ENCODE measurements at regions not wholly inside any gene's neighbourhood (a gene's known extent, or its start where the extent isn't known, plus 50 kb on each side); places are given as distances from the start of the nearest gene placed in this dataset.

DNA sequence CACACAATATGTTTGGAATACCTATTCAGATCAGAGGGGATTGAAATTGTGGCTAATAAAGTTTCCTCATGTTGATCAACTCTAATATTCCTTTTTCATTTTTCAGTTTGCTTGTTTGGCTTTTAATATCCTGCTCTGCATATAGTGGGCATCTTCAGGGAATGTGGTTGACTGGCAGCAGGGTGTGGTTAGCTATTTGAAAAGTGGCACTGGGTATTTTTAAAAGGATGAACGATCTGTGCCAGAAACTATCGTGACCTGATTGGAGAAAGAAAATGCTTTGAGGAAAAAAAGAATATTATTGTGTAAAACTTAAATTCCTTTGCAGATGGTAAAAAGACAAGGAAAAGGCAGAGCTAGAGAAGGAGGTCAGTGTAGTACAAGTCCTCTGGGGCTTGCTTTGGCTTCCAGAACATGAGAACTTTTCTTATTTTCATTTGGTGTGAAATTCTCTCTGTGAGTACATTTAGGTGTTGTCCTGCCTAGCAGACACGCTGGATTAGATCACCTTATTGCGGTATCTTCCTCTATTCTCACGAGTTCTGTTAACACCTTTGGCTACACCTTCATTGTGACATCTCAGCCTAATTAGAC lies 329.7 kb upstream of the SNX7 start:
- DNase-seq (ENCODE audit: low read depth in 2 of 2) = no peak

GRCh38 chr1:98331243-98331642 lies 330.3 kb upstream of the SNX7 start:
- no peak for DNase-seq (ENCODE audit: low read depth in 2 of 2)

DNA sequence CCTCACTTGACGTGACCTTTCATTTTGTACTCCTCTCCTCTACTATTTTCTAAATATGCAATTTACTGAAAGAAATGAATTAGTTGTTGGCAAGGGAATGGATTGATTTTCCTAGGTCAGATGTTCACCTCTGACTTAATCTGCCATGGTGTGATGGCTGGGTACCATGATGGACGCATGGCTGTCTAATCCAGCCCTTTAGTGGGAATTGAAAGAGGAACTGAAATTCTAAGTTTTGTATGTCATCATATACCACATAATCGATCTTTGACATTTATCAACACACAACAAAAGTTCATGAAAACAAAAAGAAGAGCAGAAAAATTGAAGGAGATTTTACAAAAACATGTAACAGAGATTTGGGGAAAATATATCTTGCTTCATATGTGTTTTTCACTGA lies 331.3 kb upstream of the SNX7 start:
- DNase-seq (ENCODE audit: low read depth in 2 of 2) = no peak

DNA sequence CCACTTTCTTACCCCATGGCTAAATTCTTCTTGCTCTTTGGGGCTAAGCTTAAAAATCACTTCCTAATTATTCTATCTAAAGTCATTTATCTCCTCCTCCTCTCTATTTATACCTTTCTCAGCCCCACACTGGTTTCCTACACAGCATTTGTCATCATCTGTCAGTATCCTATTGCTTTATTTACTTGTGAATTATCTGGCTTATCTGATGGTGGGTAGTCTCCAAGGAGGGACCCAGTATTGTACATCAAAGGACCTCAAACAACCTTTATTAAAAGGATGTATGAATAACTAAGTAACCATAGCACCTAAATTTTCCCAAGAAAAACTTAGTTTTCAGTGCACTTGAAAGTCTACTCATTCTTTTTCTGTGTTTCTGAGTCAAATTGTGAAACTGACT lies 332.7 kb upstream of the SNX7 start:
- no peak for DNase-seq (ENCODE audit: low read depth in 2 of 2)

GRCh38 chr1:98327220-98327861 lies 334.2 kb upstream of the SNX7 start:
- no peak for DNase-seq (ENCODE audit: low read depth in 2 of 2)

DNA sequence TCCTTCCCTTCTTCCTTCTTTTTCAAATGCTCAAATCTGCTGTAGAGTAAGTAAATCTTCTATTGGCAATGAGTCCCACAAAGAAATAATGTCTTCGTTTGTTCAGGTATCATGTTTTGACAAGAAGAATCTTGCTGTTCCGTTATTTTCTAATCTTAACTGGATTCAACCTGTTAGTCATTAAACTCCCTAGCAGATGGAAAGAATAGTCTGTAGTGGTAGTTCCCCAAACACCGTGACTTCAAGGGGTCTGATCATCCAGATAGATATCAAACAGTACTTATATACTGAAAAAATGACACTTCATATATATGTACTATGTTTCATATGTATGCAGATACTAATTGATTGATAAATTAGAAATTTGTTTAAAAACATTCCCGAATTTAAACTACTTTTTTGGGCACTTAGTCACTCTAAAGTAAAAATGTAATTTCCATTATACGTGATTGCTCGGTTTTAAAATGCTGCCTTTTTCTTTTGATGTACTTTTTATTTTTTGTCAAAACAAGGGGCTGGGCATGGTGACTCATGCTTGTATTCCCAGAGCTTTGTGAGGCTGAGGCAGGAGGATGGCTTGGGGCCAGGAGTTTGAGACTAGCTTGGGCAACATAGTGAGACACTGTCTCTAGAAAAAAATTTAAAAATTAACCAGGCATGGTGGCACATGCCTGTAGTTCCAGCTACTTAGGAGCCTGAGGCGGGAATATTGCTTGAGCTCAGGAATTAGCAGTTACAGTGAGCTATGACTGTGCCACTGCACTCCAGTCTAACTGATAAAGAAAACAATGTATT lies 335.7 kb upstream of the SNX7 start:
- DNase-seq (ENCODE audit: low read depth in 2 of 2) = no peak

- DNase-seq (ENCODE audit: low read depth in 2 of 2) = peak; percentile 0 to 1
Observed at GRCh38 chr1:98323906-98324358, 337.6 kb upstream of the SNX7 start.

DNA sequence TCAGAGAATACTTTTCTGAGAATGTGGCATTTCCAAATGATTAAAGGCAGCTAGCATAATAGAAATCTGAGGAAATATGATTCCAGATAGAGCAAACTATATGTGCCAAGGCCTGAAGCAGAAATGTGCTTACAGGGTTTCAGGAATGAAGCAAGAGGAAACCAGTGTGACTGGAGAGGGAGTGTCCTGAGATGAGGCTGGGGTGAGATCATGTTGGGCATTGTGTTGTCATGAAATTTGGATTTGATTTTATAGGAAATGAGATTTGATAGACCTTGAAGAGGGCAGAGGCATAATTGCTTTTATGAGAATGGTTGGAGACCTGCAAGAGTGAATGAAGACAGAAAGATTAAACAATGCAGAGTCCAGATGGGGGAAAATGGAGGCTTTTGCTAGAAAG lies 338.1 kb upstream of the SNX7 start:
- DNase-seq (ENCODE audit: low read depth in 2 of 2) = no peak

GRCh38 chr1:98322966-98323365 lies 338.6 kb upstream of the SNX7 start:
- no peak for DNase-seq (ENCODE audit: low read depth in 2 of 2)

DNA sequence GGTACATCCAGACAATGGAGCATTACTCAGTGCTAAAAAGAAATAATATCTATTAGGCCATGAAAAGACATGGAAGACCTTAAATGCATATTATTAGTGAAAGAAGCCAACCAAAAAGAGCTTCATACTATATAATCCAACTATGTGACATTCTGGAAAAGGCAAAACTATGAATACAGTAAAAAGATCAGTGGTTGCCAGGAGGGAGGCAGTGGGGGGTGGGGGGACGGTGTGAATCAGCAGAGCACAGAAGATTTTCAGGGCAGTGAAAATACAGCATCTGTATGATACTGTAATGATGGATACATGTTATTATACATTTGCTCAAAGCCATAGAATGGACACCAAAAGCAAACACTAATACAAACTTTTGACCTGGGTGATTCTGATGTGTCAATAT lies 339.4 kb upstream of the SNX7 start:
- no peak for DNase-seq (ENCODE audit: low read depth in 2 of 2)

GRCh38 chr1:98321191-98321590 lies 340.3 kb upstream of the SNX7 start:
- DNase-seq (ENCODE audit: low read depth in 2 of 2) = no peak

DNA sequence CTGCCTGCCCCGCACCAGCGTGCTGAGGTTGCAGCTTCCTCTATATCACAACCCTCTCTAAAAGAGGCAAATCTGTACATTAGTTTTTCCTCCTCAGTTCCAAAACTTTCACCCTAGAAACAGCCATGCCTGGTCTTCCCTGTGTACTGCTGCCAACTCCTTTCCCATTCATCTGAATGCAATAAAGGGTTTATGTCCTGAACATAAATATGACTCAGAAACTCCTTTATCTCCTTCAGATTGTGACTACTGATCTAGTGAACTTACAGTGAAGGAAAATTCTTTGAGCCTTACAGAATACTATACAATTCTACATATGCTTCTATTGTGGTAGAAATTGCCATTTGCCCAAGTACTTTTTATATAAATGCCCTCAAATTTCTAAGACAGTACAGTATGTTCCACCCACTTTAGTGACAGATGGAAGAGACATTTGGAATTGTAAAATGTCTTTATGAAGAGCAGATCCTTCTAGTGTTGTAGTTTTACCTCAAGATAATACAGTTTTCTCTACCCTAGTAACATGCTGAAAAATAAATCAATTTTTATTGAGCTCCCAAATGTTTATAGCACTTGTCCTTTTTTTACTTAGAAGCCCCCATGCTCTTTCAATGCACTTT lies 345.1 kb upstream of the SNX7 start:
- DNase-seq (ENCODE audit: low read depth in 2 of 2) = no peak

- no peak for DNase-seq (ENCODE audit: low read depth in 2 of 2)
Observed at GRCh38 chr1:98315309-98315708, 346.2 kb upstream of the SNX7 start.

DNA sequence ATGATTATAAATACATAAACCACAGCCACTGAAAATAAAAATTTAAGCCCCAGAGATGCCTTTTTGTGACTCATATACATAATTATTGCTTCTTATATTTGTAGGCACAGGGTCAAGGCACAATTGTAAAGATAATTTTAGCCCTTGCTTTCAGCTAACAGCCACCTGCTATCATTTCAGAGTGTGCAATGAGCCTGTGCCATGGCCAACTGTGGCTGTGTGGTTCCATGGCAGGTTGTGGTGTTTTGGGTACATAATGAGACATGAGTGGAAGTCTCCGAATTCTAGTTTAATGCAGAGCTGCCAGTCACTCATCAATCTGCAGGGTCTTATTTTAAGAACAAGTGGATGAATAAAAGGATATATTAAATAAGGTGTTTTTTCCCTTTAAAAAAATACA lies 346.9 kb upstream of the SNX7 start:
- no peak for DNase-seq (ENCODE audit: low read depth in 2 of 2)

GRCh38 chr1:98306517-98307089 lies 354.9 kb upstream of the SNX7 start:
- DNase-seq (ENCODE audit: low read depth in 2 of 2) = no peak

DNA sequence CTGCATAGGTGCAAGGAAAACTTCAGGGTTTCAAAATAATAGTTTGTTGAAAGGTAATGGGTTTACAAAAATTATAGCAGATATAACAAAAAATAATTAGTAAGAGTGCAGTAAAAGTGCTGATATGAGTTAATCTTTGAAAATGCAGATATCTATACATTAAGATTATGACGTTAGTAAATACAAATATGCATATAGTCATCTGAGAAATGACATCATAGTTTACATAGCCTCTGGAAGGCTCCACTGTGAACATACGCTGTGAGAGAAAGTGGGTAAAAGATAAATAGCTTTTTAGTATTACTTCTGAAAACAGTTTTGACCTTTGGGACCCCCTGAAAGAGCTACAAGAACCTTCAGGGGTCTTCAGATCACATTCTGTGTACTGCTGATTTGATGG lies 356.2 kb upstream of the SNX7 start:
- no peak for DNase-seq (ENCODE audit: low read depth in 2 of 2)

- no peak for DNase-seq (ENCODE audit: low read depth in 2 of 2)
Observed at GRCh38 chr1:98304888-98305287, 356.6 kb upstream of the SNX7 start.

DNA sequence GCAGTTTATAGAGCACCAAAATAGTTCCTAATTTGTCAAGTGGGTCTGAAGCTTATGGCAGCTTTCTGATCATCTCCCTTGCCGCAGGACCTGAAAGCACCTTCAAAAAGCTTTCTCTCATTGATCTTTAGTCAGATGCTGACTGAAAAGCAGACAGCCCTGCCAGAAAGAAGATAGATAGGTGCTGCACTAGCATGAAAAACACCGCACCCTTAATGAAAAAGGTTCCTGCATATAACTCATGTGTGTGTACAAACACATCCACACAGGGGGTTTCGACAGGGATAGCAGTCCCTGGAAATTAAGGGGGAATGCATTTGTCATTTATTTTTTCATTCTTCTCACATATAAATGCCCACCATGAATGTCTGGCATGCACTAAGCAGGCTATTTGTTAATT lies 361.7 kb upstream of the SNX7 start:
- DNase-seq (ENCODE audit: low read depth in 2 of 2) = no peak

DNA sequence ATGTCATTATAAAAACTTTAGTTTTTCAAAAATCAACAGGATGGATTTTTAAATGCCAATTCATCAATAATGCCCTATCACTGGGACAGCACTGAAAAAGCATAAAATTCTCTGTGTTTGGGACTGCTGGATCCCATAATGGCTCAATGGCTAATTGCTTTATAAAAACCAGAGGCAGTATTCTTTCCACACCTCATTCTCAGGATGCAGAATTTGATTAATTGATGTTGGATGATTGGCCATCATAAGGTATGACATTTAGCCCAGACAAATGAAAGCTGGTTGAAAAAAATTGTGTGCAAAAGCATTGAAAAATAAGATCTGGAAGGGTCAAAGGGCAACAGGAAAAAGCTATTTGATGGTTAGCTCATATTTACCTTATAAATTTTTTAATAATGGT lies 362.2 kb upstream of the SNX7 start:
- DNase-seq (ENCODE audit: low read depth in 2 of 2) = no peak

DNA sequence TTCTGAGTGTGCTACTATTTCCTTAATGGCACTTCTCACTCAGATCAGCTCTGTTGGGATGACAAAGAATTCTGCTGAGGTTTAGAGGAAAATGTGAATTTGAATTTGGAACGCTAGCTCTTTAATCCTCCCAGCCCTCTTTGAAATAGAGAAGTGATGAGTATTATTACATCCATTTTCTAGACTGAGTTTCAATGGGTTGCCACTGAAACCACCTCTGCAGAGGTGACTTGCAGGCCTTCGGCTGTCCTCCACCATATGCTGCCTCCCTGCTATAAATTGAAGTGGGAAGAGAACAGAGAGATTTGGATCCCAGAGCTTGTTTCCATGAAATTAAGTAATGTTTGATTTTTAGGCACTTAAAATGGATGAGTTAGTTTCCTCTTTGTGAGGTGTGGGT lies 363.2 kb upstream of the SNX7 start:
- no peak for DNase-seq (ENCODE audit: low read depth in 2 of 2)

DNA sequence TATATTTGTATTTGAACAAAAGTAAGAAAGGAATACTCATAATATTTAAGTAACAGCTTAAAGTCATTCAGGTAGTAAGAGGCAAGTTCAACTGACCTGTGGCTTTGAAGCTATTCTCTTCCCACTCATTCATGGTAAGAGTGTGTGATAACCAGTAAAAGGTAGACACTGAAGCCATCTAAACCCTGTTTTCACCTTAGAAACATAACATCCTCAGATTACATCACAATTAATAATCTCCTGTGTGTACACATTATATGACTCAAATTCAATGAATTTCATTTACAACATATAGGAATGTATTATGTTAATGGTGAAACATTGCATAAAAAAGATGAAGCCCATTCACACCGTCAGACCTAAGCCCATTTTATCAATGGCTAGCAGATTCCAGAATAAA lies 364.8 kb upstream of the SNX7 start:
- no peak for DNase-seq (ENCODE audit: low read depth in 2 of 2)

DNA sequence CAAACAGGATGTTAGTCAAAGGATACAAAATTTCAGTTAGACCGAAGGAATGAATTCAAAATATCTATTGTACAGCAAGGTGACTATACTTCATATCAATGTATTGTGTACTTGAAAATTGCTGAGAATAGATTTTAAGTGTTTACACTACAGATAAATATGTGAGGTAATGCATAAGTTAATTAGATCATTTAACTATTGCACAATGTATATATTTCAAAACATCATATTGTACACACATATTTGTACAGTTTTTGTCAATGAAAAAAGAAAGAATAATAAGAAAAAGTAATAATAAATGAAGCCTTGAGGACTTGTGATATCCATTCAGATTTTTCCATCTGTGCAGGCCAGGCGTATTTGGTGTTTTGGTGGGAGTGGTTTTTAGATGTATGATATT lies 367.4 kb upstream of the SNX7 start:
- no peak for DNase-seq (ENCODE audit: low read depth in 2 of 2)

Measured in stimulated activated CD8-positive, alpha-beta memory T cell treated with anti-CD3 and anti-CD28 coated beads, Interleukin-7, amount 100 ng/mL, for 1 hour (primary cell).